NCI-H524 (cell line): ENCODE measurements at regions not wholly inside any gene's neighbourhood (a gene's known extent, or its start where the extent isn't known, plus 50 kb on each side); places are given as distances from the start of the nearest gene placed in this dataset.
"Not testable (repeated sequence)": the region's sequence is repeated elsewhere in the genome, so short reads cannot be mapped to it uniquely, and the experiment has no call there.

ENCODE experiments used
- DNase-seq, 2 experiments: peaks; one replicate each; lab custom pipeline; 2025; lab: John Stamatoyannopoulos, UW

- peak in 1 of 2 experiments; percentile 24 for DNase-seq
These were observed 953.4 kb upstream of the IGFBP7 start for GRCh38 chr4:58063404-58064160.

GRCh38 chr4:58061967-58062366 is 951.8 kb upstream of the IGFBP7 start:
- DNase-seq = peak; percentile 17 to 67

GRCh38 chr4:58050439-58050838 is 940.3 kb upstream of the IGFBP7 start:
- no peak for DNase-seq

- no peak for DNase-seq
These were observed 938.3 kb upstream of the IGFBP7 start for GRCh38 chr4:58048491-58048890.

DNA sequence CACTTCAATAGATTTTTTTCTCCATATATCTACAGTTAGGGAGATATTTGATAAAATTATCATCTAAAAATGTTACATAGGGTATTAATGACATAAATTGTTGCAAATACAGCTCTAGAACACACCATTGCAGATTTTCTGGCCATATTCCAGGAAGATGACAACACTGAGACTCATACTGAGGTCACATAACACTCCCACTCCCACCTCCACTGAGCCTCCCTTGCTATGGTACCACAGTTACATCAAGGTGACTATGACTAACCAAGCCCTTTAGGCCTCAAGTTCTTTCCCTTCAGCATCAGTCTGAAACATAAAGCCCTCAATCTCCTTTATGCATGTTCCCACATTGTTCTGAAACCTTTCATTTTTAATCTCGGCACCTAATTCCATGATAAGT is 932.0 kb upstream of the IGFBP7 start:
- DNase-seq = no peak

DNA sequence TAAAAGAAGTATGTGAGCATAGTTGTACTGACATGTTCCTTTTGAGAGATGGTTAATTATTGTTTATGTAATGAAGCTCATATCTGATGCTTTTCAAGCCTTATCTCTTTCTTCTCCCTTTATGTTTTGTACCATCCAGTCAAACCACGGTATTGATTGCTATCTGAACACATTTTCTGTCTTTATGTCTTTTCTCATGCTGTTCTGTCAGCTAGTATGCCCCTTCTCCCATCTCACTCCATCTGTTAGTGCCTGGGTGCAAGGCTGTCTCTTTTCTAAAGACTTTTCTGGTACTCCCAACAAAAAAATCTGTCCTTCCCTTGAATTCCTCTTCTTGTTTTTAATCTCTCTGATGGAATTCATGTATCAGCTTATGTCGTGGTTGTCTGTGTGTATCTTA is 883.8 kb upstream of the IGFBP7 start:
- DNase-seq = no peak

DNA sequence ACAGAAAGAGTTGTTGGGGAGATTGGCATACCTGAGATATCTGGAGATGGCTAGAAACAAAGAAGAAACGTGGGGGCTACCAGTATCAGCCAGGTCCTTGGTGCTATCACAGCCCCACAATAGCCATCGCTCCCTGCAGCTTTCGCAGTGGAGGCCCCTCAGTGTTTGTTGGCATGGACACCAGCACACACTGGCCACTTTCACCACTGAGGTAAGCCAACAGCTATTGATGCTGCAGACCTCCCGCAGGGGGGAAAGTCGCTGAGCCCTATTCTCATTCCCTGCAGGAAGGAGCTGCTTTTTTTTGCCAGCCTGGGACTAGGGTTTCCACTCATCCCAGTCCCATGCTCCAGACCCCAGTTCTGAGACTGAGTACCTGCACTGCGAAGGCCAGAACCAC is 879.2 kb upstream of the IGFBP7 start:
- no peak for DNase-seq

- DNase-seq = no peak
These were observed 875.0 kb upstream of the IGFBP7 start for GRCh38 chr4:57985161-57985560.

GRCh38 chr4:57981123-57981522 is 870.9 kb upstream of the IGFBP7 start:
- DNase-seq = no peak

DNA sequence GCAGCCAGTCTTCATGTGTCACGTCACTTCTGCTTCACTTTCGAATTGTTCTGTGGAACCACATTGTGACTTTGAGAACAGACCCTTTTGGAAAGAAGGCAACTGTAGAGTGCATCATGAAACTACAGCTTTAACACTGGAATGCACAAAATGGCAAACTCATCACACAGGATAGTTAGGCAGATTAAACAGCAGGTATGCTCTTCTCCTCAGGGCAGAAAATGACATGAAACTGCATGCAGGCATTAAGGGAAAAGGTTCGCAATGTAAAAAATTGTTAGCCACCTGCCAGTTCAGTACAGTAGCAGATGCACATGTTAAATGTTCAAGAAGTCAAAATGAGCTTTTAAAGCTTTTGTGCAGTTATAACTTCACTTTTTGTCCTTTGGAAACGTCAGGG is 864.6 kb upstream of the IGFBP7 start:
- DNase-seq = no peak

DNA sequence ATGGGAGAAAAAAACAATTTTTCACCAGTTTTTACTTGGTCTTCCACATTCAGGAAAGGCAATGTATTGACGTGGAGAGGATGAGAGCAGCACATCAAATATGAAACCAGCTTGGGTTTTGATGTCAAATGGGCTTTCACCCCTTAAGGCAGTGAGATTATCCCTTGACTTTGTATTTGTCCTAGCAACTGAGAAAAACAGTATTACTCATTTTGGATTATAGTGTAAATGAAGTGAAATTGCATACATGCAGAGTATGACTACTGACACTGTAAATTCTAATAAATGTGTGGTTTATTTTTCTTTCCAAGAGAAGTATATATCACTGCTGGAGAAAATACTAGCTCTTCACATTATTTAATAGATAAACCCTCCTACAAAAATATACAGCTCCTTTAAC is 863.6 kb upstream of the IGFBP7 start:
- no peak for DNase-seq

GRCh38 chr4:57971261-57971660 is 861.1 kb upstream of the IGFBP7 start:
- DNase-seq = no peak

- DNase-seq = no peak
These were observed 857.0 kb upstream of the IGFBP7 start for GRCh38 chr4:57966987-57967760.

DNA sequence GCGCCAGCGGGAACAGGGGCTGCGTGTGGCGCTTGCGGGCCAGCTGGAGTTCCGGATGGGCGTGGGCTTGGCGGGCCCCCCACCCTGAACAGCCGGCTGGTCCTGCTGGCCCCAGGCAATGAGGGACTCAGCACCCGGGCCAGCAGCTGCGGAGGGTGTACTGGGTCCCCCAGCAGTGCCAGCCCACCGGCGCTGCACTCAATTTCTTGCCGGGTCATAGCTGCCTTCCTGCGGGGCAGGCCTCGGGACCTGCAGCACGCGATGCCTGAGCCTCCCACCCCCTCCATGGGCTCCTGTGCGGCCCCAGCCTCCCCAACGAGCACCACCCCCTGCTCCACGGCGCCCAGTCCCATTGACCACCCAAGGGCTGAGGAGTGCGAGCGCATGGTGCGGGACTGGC is 855.2 kb upstream of the IGFBP7 start:
- not testable (repeated sequence) for DNase-seq

- no peak for DNase-seq
These were observed 835.1 kb upstream of the IGFBP7 start for GRCh38 chr4:57945298-57945697.

DNA sequence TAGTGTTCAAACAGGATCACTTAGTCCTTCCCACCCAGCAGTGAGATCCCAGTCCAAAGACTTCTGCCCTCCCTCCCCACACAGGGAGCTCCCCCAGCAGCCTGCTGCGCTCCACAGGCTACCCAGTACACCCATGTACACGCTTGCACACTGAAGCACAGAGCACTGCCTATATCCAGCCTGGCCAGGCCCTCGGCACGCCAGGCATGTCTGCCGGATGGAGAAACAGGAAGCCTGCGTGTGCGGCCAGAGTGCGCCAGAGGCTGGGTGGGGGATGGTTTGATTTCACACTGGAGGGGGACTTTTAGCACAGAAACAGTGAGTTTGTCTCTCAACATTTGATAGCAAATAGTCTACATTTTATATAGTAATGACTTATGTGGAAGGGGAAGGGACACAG is 833.5 kb upstream of the IGFBP7 start:
- DNase-seq = no peak

GRCh38 chr4:57937326-57937725 is 827.1 kb upstream of the IGFBP7 start:
- DNase-seq = not testable (repeated sequence)

- DNase-seq = no peak
These were observed 816.1 kb upstream of the IGFBP7 start for GRCh38 chr4:57926311-57926710.

DNA sequence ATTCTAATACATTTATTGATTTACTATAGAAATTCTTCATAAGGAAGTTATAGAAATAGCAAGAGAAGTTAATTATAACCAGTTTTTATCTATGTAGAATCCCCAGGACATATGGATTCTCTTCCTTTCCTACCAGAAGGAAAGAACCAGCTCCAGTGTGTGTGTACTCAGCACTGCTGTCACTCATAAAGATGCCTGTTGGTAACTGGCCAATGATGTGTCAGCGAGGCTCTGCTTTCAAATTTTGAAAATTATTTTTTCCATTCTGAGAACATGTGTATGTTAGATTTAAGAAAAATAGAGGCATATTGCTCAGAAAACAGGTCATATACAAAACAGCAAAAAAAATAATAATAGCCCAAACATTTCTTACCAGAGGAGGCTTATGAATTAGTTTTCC is 814.8 kb upstream of the IGFBP7 start:
- no peak for DNase-seq

GRCh38 chr4:57916479-57916878 is 806.3 kb upstream of the IGFBP7 start:
- DNase-seq = no peak

GRCh38 chr4:57911203-57911602 is 801.0 kb upstream of the IGFBP7 start:
- DNase-seq = no peak

DNA sequence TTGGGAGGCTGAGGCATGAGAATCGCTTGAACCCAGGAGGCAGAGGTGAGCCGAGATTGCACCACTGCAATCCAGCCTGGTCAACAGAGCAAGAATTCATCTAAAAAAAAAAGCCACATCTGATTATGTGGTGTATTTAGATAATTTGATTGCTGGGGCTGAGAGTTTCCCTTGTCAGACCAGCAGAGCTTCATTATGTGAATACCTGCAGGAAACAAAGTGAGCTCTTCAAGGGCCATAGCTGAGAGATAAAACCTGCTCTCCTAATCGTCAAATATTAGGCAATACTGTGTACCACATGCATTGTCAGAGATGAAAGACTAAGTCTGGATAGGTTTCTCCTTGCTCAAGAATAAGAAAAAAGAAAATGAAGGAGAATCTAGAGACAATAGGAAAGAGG is 800.0 kb upstream of the IGFBP7 start:
- DNase-seq = no peak

DNA sequence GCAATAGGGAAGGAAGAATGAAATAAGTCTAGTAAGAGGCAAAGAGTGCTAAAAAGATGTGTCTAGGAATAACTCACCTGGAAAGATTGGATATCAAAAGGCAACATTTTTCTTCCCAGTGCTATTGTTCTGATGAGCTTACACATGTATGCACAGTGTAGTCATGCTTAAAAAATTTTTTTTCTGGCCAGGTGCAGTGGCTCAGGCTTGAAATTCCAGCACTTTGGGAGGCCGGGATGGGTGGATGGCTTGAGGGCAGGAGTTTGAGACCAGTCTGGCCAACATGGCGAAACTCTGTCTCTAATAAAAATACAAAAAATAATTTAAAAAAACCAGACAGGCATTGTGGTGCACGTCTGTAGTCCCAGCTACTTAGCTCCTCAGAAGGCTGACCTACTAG is 795.8 kb upstream of the IGFBP7 start:
- DNase-seq = no peak

GRCh38 chr4:57877047-57877458 is 766.9 kb upstream of the IGFBP7 start:
- DNase-seq = peak; percentile 55 to 75
